SK-N-SH treated with all-trans-retinoic acid at 6 μM for 48 hours (cell line): ENCODE measurements at regions not wholly inside any gene's neighbourhood (a gene's known extent, or its start where the extent isn't known, plus 50 kb on each side); places are given as distances from the start of the nearest gene placed in this dataset.

ENCODE experiments used
- ARNTL ChIP-seq: fragments of 450-650 bp; formaldehyde crosslinking; IDR thresholded peaks from 2 replicates; pipeline ENCODE4 v1.5.0; 2020; ENCODE audit warnings: low read depth, mild to moderate bottlenecking, moderate library complexity, borderline replicate concordance
- GLIS3 ChIP-seq: fragments of 250-450 bp; sonication (Bioruptor Pico); IDR thresholded peaks from 2 replicates; pipeline ENCODE4 v1.5.0; 2020; ENCODE audit warnings: mild to moderate bottlenecking, moderate library complexity
- ISL1 ChIP-seq: fragments of 250-450 bp; sonication (Bioruptor Pico); IDR thresholded peaks from 2 replicates; pipeline ENCODE4 v2.1.2; 2022; ENCODE audit warnings: mild to moderate bottlenecking, moderate library complexity
- PATZ1 ChIP-seq: fragments of 250-450 bp; sonication (Bioruptor Pico); IDR thresholded peaks from 2 replicates; pipeline ENCODE4 v1.8.0; 2020; ENCODE audit warnings: mild to moderate bottlenecking, moderate library complexity, borderline replicate concordance
- POU6F1 ChIP-seq: fragments of 250-450 bp; sonication (Bioruptor Pico); IDR thresholded peaks from 2 replicates; pipeline ENCODE4 v1.8.0; 2021; ENCODE audit warnings: low read depth, mild to moderate bottlenecking, moderate library complexity, borderline replicate concordance
- PPARA ChIP-seq: fragments of 250-450 bp; sonication (Bioruptor Pico); IDR thresholded peaks from 2 replicates; pipeline ENCODE4 v1.5.0; 2020; ENCODE audit warnings: mild to moderate bottlenecking, borderline replicate concordance
- TOX ChIP-seq: fragments of 250-450 bp; sonication (Bioruptor Pico); IDR thresholded peaks from 2 replicates; pipeline ENCODE4 v1.8.0; 2021; ENCODE audit warnings: mild to moderate bottlenecking, moderate library complexity, borderline replicate concordance
- ZC3H10 ChIP-seq: fragments of 250-450 bp; sonication (Bioruptor Pico); IDR thresholded peaks from 2 replicates; pipeline ENCODE4 v1.5.1; 2021; ENCODE audit warnings: mild to moderate bottlenecking, moderate library complexity
- ZFP30 ChIP-seq: fragments of 450-650 bp; formaldehyde crosslinking; IDR thresholded peaks from 2 replicates; pipeline ENCODE4 v1.5.0; 2022; ENCODE audit warnings: mild to moderate bottlenecking, moderate library complexity
- ZNF70 ChIP-seq: fragments of 450-650 bp; formaldehyde crosslinking; IDR thresholded peaks from 2 replicates; pipeline ENCODE4 v1.5.0; 2020; ENCODE audit warnings: mild to moderate bottlenecking, moderate library complexity
- ZNF8 ChIP-seq: fragments of 450-650 bp; formaldehyde crosslinking; IDR thresholded peaks from 2 replicates; pipeline ENCODE4 v1.5.0; 2020; ENCODE audit warnings: mild to moderate bottlenecking, moderate library complexity
- TF ChIP-seq, protein P1 (sequence below): fragments of 250-450 bp; sonication (Bioruptor Pico); IDR thresholded peaks from 2 replicates; pipeline ENCODE4 v1.5.0; 2020; ENCODE audit warnings: mild to moderate bottlenecking, moderate library complexity

GRCh38 chr13:31867709-31868108, 128.4 kb downstream of the RXFP2 start:
- TF ChIP-seq ZNF8, result no peak
- no peak for TF ChIP-seq POU6F1 (CRISPR knock-in tag)
- TF ChIP-seq ZC3H10 (CRISPR knock-in tag), result no peak
- TF ChIP-seq ZNF70 (CRISPR knock-in tag), result no peak
- TF ChIP-seq, protein P1, sequence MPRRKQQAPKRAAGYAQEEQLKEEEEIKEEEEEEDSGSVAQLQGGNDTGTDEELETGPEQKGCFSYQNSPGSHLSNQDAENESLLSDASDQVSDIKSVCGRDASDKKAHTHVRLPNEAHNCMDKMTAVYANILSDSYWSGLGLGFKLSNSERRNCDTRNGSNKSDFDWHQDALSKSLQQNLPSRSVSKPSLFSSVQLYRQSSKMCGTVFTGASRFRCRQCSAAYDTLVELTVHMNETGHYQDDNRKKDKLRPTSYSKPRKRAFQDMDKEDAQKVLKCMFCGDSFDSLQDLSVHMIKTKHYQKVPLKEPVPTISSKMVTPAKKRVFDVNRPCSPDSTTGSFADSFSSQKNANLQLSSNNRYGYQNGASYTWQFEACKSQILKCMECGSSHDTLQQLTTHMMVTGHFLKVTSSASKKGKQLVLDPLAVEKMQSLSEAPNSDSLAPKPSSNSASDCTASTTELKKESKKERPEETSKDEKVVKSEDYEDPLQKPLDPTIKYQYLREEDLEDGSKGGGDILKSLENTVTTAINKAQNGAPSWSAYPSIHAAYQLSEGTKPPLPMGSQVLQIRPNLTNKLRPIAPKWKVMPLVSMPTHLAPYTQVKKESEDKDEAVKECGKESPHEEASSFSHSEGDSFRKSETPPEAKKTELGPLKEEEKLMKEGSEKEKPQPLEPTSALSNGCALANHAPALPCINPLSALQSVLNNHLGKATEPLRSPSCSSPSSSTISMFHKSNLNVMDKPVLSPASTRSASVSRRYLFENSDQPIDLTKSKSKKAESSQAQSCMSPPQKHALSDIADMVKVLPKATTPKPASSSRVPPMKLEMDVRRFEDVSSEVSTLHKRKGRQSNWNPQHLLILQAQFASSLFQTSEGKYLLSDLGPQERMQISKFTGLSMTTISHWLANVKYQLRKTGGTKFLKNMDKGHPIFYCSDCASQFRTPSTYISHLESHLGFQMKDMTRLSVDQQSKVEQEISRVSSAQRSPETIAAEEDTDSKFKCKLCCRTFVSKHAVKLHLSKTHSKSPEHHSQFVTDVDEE (CRISPR knock-in tag), result no peak
- TF ChIP-seq ARNTL (CRISPR knock-in tag), result no peak
- no peak for TF ChIP-seq PATZ1 (CRISPR knock-in tag)
- TF ChIP-seq GLIS3 (CRISPR knock-in tag), result no peak
- TF ChIP-seq ZFP30 (CRISPR knock-in tag), result no peak
- no peak for TF ChIP-seq TOX
- no peak for TF ChIP-seq ISL1
- no peak for TF ChIP-seq PPARA (CRISPR knock-in tag)
